NCI-H2227 (cell line): ENCODE measurements at regions not wholly inside any gene's neighbourhood (a gene's known extent, or its start where the extent isn't known, plus 50 kb on each side); places are given as distances from the start of the nearest gene placed in this dataset.

Experiments used
- DNase-seq: peaks from one replicate; lab custom pipeline; 2025; ENCODE audit not compliant: unreplicated experiment; lab: John Stamatoyannopoulos, UW

DNA sequence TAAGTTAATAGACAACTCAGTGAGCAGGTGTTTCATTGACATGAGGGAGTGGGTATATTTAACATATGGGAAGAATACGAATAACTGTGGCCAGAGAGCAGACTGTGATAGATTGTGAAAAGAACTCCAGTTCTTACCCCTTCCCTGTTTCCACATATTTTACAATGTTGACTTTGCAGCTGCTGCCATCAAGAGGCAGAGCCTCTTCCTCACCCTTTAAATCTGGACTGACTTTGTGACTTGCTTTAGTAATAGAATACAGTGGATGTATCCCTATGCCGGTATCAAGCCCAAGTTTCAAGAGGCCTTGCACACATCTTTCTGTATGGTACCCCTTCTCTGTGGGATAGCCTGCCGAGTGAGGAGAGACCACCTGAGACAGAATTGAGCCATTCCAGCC lies 356.7 kb downstream of the ETNK1 start:
- DNase-seq: no peak

DNA sequence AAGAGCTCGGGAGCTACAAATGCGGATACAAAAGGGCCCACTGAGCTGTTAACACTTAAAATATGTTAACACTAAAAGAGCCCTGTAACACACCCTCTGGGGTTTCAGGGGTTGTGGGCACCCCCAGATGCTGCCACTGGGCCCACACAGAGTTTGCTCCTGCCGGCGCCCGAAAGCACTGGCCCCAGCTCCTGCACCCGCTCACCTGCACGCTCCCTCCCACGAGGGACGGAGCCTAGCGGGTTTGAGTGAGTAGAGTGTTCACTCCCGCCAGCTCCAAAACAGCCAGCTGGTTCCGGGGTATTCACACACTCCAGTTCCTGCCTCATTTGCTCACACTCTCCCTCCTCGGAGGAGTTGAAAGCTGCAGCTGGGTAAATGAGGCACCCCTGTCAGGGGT lies 357.7 kb downstream of the ETNK1 start:
- DNase-seq: no peak

DNA sequence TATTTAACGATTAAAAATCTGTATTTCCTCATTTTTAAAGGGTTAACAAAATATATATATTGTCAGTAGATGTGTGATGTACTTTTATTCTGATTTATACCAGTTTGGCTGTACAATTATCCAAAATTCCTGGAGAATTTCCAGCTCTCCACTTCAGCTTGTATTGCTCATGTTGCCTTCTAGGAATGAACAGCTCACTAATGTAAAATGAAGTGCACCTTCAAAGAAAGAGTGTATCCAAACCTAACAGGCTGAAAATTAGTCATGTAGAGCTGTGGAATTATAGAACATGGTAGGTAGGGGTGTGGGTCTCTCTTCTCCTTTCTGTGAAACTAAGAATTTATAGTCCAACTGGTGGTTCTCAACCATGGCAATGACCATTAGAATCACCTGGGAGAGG lies 362.0 kb downstream of the ETNK1 start:
- no peak for DNase-seq

DNA sequence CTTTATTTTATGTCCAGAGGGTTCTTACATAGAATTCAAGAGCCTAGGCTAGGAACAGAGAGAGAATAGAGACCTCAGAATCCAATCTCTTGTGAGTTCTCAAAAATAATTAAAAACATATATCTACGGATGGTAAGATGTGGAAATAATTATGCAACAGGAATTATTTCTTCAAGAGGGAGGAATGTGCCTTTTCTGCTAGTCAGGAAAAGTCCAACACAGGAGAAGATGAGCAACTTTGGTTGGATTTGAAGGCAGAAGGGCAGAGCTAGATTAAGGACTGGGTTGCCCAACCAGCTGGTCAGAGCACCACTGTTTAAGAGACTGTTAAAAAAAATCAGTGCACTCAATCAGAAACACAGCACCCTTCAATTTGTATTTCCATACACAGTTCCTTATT lies 365.5 kb downstream of the ETNK1 start:
- DNase-seq: no peak

DNA sequence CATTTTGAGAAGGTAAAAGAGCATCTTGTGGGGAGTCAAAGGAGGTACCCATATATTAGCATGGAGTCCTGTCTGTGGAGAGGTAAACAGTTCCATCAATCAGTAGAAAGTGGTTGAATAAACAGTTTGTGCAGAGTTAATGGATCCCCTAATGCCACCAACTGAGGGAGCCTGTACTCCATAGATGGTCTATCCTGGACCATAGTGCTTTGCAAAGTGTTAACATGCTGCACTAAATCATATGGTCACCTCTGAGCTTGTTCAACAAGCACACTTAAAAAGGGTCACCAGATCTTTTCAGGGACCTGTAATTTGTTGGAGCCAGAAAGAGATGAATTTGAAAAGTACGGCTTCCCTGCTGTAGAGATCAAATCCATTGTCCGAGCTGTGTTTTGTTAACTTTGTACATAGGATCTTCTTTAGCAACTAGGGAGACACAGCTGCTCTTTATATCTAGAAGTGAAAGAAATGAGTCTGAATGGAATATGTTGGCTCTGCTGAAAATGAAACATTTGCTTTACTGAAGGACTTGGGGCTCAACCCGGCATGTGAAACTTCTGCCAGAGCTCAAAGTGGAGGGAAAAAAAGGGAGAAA lies 366.4 kb downstream of the ETNK1 start:
- peak; percentile 7 for DNase-seq

DNA sequence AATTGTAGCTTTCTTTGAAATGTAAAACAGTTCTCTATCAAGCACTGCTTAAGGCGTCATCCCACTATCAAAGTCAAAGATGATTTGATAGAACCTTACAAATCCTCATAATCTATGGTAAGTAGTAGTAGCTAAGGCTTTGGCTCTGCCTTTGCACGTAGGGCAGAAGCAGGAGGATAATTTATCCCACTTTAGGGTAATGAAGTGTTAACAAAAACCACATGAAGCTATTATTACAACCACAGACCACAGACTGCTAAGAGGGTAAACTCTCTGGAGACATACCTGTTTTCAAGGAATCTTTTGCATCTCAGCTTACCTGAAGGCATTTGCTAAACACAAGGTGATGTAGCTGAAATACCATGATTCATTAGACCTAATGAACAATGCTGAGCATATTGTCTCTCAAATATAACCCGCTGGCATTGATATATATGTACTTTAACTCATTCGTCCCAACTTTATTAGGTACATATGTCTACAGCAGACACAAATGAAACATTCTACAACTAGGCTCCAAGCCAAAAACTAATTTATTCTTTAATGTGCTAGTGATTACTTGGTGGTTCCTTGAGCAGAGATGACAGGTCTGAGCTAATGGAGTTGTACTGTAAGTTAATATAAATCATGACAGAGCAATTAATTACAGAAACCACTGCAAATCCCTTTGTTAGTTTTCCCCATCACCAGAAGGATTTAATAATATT lies 368.8 kb downstream of the ETNK1 start:
- DNase-seq: no peak

DNA sequence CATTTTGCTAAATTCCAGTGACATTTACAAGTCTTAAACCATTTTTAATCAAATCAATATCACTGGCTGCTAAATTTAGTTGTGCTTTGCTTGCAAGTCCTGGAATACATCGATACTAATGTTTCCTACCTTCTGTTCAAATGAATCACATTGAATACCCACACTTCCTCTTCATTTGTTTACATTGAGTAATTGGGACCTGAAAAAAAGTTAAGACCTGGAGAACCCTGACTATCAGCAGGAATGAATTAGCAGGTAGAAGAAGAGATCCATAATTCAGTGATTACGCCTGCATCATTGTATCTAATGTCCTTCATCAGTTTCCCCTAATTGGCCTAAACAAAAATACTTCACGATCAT lies 369.3 kb downstream of the ETNK1 start:
- no peak for DNase-seq

DNA sequence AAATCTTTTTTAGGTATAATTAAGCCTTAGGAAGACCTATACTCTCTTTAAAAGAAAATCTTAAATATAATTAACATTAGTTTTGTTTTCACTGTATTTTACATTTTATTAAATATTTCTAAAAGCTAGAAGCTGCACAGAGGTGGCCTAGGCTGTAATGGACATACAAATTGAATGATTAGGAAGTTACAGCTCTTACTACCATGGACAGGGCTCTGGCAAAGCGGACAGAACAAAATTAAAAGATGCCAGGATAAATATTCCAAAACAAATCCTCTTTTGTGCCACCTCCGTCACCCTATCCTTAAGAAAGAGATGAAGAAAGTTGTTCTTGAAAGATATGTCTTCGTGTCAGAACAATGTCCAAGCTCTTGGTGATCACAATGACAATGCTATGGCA lies 376.5 kb downstream of the ETNK1 start:
- DNase-seq: no peak

DNA sequence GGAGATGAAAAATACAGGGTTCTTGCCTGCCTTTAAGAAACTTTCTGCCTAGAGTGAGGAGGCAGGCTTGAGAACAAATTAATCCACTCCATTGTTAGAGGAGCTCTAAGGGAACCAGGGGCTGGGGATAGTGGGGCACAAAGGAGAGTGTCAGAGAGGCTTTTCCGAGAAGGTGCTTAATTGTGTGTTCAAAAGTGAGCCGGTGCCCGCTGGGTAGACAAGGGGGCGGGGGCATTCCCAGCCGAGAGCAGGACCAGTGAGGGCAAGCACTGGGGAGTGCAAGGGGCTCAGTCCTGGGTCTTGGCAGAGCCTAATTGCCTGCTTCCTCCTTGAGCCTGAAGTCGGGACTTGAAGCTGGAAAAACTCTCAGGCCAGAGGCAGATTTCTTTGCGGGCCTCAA lies 377.4 kb downstream of the ETNK1 start:
- DNase-seq: no peak

DNA sequence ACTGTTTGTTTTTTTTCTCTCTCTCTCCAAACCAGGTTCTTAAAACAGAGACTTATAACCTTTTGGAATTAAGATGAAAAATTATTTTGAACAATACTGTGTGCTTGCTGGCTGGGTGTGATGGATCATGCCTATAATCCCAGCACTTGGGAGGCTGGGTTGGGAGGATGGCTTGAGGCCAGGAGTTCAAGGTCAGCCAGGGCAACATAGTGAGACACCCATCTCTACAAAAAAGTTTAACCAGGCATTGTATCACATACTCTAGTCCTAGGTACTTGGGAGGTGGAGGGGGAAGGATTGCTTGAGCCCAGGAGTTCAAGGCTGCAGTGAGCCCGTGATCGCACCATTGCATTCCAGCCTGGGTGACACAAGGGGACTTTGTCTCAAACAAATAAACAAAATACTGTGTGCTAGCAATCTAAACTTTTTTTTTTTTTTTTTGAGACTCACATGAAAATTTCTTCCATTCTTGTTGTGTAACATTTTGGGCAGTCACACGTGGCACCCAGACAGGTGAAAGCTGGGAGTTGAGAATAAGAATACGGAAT lies 379.6 kb downstream of the ETNK1 start:
- no peak for DNase-seq

DNA sequence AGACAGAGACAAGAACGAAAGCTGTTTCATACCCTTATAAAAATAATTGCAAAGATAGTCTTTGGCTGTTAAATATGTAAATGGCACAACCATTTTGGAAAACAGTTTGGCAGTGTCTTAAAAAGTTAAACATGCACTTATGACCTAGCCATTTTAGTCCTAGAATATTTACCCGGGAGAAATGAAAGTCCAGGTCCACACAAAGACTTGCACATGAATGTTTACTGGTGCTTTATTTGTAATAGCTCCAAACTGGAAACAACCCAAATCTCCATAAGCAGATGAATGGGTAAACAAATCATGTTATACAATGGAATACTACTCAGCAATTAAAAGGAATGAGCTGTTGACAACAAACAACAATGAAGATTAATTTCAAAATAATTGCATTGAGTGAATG lies 380.4 kb downstream of the ETNK1 start:
- DNase-seq: no peak

DNA sequence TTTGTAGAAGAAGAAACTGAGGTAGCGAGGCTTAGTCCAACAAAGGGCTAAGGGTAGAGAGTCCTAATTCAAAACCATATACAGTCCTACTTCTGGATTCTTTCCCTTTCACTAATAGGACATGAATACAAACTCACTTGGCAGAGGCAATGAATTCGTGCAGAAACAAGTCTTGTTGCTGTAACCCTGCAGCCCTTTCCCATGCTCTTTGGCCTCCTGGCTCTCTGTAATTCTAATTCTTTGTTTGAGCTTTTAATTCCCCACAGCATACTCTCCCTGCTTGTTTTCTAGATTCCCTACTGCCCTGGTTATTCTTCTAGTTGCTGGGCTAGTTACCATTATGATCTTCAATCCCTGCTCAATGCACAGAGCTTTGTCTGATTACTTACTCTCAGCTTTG lies 381.4 kb downstream of the ETNK1 start:
- DNase-seq: no peak

DNA sequence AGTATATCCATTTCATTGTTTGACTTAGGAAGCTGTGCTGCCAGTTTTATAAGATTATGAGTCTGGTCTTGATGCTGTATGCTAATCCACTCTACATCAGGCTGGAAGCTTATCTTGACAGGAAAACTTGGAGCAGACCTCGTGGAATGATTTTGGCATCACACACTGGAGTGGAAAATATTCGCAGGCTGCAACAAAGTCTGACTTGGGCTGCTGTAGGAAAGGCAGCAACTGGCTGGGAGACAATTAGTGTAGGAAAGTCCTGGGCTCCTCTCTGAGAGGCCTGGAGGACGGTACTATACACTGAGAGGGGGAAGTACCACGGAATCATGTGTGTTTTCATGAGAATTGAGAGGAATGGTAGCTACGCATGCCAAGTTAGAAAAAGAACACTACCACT lies 383.7 kb downstream of the ETNK1 start:
- DNase-seq: no peak

DNA sequence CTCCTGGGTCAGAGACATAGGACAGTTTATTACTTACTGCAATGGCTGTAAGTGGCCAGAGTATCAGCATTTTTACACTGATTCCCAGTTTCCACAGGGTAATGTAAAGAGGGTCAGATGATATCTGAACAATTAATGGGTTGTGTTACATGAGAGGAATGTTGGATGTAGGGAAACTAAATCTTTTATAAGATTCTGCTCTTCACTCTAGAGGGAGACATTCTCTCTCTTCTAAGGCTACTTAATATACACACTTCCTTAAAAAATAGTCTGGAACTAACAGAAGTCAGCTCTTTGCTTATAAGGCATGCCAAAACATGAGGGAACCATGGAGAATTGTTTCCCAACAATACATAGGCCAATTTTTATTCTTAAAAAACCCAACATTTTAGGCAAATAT lies 389.8 kb downstream of the ETNK1 start:
- no peak for DNase-seq

DNA sequence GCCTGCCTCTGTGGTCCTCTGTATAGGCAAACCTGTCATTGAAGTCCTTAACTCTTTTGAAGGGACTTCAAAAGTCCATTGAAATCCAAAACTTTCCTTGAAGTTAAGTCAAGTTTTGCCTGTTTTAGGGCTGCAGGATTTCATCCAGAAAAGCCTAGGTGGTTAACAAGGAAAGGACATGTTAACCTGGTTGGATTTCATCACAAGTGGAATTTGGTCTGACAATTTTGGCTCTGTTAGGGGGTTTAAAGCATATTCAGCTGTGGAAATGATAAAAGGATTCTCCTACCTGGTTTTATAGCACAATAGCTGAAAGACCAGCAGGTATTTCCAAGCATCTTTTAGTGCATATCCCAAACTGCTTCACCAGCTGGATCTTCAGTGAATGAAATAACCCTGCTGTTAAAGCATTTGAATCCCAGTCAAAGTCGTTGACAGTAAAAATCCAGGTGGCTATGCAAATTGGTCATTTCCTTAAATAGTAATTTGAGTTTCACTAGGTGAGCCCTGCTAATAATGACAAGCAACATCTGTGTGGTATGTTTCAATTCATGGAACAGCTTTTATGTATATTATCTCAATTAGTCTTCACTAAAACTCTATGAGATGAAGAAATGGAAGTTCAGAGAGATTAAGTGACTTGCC lies 400.5 kb downstream of the ETNK1 start:
- no peak for DNase-seq

DNA sequence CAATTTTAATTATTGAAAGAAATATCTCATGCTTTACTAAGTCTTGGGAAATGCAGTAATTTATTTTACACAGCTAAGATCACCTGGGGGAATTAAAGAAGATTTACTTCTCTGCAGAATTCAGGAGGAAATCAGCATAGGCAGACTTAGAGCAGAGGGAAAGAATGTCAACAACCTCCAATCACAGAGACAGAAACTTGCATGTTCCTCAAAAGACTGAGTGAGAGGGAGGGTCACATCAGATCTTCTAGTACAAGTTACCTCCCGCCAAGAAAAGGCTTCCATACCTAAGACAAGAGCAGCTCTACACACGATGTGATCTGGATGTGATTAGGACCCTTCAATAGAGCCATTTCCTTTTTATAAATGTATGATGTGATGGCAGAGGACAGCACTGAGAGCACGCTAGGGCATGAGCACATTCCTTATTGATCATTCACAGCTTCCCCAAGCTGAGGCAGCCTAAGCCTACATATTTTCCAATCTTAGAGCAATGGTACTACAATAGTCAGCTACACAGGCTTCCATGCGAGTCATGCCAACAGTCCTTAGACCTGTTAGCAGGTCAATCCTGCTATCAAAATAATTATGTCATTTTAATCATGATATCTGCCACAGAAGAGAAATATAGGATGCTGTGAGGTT lies 403.3 kb downstream of the ETNK1 start:
- no peak for DNase-seq

DNA sequence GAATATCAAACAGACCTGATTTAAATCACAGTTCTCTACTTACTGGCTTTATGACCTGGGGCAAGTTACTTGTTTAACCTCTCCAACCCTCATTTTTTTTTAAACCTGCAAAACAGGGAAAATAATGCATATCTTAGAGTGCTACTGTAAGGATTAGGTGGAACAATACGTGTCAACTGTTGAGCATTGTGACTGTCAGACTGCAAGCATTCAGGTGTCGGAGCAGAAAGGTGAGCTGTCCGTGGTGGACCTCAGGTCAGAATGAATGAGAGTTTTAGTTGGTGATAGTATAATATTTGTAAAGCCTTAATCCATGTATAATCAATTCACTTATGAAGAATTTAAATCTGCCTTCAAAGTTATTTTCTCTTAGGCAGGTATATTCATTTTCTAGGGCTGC lies 404.2 kb downstream of the ETNK1 start:
- no peak for DNase-seq

DNA sequence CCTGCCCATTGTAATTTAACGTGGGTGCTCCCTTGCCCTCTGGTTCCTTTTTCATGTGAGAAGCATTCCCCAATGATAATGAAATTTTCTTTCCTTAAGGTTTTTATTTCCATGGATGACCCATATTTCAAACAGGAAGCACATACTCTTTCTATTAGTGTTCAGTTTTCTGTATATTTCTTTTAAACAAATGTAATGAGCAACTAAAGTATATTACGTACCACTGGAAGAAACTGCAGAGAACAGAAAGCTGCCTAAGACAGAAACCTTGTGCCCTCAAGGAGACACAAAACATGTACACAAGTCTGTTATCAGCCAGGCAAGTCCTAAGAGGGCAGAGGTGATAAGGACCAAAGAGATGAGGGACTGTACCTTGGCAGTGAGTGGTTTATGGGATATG lies 414.9 kb downstream of the ETNK1 start:
- DNase-seq: no peak

DNA sequence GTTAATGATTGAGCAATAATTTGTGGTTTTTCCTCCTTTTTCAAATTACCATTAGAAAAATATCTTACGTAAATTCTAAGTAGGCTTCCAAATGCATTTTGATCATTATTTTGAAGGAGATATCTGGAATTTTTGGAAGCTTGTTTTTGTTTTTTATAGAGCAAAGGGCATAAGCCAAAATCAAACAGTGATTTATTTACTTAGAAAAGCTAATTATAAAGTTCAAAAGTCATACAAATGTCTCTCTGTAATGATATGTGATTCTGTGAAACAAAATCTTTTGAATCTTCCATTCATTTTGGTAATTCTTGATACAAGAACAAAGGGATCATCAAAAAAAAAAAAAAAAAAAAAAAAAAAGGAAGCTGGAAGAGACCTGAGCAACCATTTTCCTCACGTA lies 416.8 kb downstream of the ETNK1 start:
- no peak for DNase-seq

DNA sequence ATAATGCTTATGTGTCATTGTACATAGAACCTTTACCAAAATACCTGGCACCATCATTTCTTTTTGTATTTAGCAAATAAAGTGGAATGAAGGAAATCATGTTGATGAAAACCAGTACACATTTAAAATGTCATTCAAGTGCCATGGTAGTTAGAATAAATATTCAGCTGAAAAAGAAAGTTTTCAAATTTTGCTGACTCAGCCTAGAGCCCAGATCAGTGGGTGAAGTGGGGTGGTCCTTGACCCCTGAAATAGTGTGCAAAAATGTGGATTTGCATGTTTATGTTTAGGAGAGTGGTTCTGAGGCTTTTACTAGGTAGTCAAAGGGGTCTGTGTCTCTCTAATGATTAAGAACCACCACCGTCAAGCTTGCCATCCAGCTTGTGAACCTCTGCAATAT lies 418.7 kb downstream of the ETNK1 start:
- DNase-seq: no peak

DNA sequence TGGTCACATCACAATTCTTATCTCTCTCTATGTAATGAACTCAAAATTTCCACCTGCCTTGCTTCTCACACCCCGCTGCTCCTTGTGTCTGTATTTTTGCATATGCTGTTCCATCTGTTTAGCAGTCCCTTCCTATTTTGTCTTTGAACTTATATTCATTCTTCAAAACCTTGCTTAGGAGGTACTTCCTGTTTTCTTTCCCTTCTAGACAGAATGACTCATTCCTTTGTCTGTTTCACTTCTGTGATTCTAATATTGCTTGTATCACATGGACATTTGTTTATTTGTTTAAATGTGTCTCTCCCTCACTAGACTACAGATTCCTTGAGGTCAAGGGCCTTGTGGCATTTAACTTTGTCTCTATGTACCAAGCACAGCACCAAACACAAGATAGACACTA lies 424.2 kb downstream of the ETNK1 start:
- DNase-seq: no peak

DNA sequence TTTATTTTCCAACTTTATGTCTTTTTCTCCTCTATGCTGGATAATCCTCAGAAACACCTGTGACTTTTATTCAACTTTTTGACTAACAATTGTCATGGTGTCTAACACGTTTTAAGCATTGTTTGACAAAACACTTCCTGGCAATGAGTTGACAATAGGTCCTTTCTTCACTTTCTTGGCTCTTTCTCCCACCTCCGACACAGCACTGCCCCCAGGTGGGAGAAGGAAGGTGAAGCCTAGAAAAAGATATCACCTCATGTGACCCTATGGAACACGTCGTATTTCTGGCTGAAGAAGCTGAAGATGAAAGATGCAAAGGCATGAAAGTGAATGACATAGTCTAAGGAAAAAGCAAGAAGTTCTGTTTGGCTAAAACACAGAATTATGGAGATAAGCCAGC lies 430.0 kb downstream of the ETNK1 start:
- DNase-seq: peak; percentile 25
